ENCODE measurements at regions not wholly inside any gene's neighbourhood (a gene's known extent, or its start where the extent isn't known, plus 50 kb on each side); places are given as distances from the start of the nearest gene placed in this dataset.

- TF ChIP-seq FOXP1 (CRISPR knock-in tag; IDR thresholded peaks at IDR 0.05), result no peak
- TF ChIP-seq ZNF830 (CRISPR knock-in tag; IDR thresholded peaks at IDR 0.05), result no peak
- TF ChIP-seq CREB1 (IDR thresholded peaks at IDR 0.05), result no peak
- TF ChIP-seq CREB1 (CRISPR knock-in tag; IDR thresholded peaks at IDR 0.05), result no peak
- no peak for TF ChIP-seq TFE3 (CRISPR knock-in tag; IDR thresholded peaks at IDR 0.05)
- TF ChIP-seq ZNF175 (CRISPR knock-in tag; IDR thresholded peaks at IDR 0.05; ENCODE audit: low read depth), result no peak
- no peak for TF ChIP-seq ZFP1 (CRISPR knock-in tag; IDR thresholded peaks at IDR 0.05)
- no peak for TF ChIP-seq HNRNPK (IDR thresholded peaks at IDR 0.05; ENCODE audit: low read depth, low read length, poor library complexity, severe bottlenecking)
- no peak for TF ChIP-seq ATF2 (CRISPR knock-in tag; IDR thresholded peaks at IDR 0.05)
- TF ChIP-seq EZH2 (IDR thresholded peaks at IDR 0.05; ENCODE audit: borderline replicate concordance, low read depth, low read length), result no peak
- no peak for TF ChIP-seq EGR1 (conservative IDR thresholded peaks at IDR 0.05)
- TF ChIP-seq, protein P1, sequence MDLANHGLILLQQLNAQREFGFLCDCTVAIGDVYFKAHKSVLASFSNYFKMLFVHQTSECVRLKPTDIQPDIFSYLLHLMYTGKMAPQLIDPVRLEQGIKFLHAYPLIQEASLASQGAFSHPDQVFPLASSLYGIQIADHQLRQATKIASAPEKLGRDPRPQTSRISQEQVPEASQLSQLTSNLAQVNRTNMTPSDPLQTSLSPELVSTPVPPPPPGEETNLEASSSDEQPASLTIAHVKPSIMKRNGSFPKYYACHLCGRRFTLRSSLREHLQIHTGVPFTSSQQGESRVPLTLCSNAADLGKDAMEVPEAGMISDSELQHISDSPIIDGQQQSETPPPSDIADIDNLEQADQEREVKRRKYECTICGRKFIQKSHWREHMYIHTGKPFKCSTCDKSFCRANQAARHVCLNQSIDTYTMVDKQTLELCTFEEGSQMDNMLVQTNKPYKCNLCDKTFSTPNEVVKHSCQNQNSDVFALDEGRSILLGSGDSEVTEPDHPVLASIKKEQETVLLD (IDR thresholded peaks at IDR 0.05), result no peak
- no peak for TF ChIP-seq POLR2AphosphoS5 (IDR thresholded peaks at IDR 0.05; ENCODE audit: control insufficient read depth, insufficient read depth, low read depth, low read length)
These were observed 108.1 kb downstream of the DHX15 start for GRCh38 chr4:24476282-24476681.
